ENCODE measurements at regions not wholly inside any gene's neighbourhood (a gene's known extent, or its start where the extent isn't known, plus 50 kb on each side); places are given as distances from the start of the nearest gene placed in this dataset.

- no peak for DNase-seq
Measured at GRCh38 chr7:98565103-98565502, 52.0 kb upstream of the NPTX2 start.

GRCh38 chr7:98562871-98563495 lies 54.1 kb upstream of the NPTX2 start:
- no peak for DNase-seq

DNA sequence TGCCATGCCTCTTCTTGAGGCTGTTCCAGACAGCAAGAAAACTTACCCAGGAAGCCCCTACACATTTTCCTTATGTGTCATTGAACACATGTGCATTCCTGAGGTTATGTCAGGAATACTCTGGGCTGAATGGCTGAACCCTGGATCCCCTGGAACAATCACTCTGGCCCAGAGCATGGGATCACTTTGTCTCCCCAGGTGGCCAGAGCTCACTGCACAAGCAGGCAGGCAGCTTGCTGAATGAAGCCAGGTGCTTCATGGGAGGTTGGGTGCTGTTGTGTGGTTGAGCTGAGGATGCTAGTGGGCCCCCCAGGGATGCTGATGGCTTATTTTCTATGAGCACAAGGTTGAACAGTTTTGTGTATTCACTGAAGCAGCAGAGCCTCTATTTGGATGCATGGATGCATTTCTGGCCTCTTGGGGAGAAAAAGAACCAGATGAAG lies 54.7 kb upstream of the NPTX2 start:
- DNase-seq: no peak

DNA sequence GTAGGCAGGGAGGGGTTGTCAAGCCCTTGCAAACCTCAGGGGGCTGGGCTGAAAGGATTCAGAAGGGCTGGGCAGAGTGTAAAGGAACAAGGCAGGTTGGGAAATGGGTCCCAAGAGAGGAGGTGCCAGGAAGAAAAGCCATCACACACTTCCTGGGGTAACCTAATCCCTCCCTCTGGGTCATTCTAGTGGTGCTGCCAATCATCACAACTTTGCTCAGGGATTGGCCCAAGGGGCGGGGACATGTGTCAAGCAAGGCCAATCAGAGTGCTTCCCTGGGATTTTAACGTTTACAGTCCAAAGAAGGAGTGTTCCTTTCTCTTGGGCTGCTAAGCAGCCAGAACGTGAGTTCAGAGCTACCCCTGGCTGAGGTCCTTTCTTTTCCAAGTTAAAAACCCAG lies 57.1 kb upstream of the NPTX2 start:
- no peak for DNase-seq

- no peak for DNase-seq
Measured at GRCh38 chr7:98559219-98559618, 57.9 kb upstream of the NPTX2 start.

- DNase-seq: no peak
Measured at GRCh38 chr7:98557538-98558031, 59.5 kb upstream of the NPTX2 start.

DNA sequence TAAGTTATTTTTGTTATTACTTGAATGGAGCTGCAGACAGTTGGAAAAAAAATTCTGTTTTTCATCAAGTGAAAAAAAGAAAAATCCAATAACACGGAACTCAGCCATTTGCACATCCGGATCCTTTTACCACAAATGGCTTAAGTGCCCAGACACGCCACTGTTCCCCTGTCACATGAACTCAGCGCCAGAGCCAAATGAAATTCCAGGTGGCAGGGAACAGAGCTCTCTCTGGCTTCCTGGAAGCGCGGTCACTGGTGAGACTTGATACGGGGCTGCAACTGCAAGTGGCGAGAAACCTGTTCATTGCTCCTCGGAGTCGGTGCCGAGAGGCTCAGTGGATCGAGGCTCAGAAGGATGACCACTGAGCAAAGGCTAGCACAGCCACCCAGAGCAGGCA lies 60.8 kb upstream of the NPTX2 start:
- DNase-seq: no peak

GRCh38 chr7:98555403-98555802 lies 61.7 kb upstream of the NPTX2 start:
- DNase-seq: no peak

- no peak for DNase-seq
Measured at GRCh38 chr7:98553666-98554065, 63.4 kb upstream of the NPTX2 start.

- no peak for DNase-seq
Measured at GRCh38 chr7:98551611-98552273, 65.3 kb upstream of the NPTX2 start.

DNA sequence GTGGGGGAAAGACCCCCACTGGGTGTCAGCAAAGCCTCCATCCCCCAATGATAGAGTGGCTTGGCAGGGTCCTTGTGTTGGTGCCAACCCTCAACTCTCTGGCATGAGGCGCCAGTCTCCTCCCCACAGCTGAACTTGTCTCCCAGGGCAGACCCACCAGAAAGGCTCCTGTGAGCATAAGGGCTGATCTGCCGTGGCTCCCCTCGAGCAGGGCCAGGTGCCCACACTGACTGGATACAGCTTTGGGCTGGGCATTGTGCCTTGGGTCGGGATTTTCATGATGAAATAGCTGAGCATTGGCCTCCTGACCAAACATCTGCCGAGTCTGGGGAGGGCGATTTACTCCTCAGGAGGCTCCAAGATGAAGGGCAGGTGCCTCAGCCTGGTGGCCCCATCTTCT lies 68.1 kb upstream of the NPTX2 start:
- DNase-seq: no peak

GRCh38 chr7:98548370-98548769 lies 68.7 kb upstream of the NPTX2 start:
- no peak for DNase-seq

DNA sequence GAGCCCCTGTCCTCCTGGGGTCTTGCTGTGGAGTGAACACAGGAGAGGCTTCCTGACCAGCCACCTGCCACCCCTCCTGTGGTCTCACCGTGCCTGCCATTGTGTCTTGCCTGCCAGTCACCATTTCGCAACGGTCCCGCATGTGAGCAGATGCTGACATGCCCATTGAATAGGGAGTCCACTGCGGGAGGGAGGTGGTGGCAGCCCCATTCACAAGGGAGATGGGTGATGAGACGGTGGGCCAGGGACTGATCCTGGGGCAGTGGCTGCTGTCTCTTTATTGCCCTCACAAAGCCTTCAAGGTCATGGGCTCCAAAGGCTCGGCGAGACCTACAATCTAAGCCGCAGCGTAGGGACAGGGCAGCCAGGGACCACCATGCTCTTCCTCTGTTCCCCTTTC lies 76.0 kb upstream of the NPTX2 start:
- no peak for DNase-seq

- DNase-seq: no peak
Measured at GRCh38 chr7:98539865-98540264, 77.2 kb upstream of the NPTX2 start.

DNA sequence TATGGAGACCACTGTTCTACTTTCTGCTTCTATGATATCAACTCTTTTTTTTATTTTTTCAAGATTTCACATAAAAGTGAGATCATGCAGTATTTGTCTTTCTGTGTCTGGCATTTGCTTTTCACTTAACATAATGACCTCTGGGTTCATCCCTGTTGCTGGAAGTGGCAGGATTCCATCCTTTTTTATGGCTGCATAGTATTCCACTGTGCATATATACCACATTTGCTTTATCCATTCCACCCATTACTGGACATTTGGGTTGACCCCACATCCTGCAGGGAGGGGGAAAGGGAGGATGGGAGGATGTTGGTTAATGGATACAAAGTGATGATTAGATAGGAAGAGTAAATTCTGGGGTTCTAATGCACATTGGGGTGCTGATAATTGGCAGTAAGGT lies 80.3 kb upstream of the NPTX2 start:
- no peak for DNase-seq

DNA sequence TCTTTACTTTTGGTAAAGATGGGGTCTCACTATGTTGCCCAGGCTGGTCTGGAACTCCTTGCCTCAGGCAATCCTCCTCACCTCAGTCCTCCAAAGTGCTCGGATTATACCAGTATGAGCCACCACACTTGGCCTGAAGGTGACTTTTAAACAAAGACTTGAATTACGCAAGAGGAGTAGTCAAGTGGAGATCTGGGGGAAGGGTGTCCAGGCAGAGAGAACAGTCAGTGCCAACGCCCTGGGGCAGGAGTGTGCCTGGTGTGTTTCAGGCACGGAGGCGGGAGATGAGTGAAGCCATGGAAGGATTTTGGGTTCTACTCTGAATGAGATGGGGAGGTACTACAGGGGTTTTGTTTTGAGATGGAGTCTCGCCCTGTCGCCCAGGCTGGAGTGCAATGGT lies 82.6 kb upstream of the NPTX2 start:
- no peak for DNase-seq

DNA sequence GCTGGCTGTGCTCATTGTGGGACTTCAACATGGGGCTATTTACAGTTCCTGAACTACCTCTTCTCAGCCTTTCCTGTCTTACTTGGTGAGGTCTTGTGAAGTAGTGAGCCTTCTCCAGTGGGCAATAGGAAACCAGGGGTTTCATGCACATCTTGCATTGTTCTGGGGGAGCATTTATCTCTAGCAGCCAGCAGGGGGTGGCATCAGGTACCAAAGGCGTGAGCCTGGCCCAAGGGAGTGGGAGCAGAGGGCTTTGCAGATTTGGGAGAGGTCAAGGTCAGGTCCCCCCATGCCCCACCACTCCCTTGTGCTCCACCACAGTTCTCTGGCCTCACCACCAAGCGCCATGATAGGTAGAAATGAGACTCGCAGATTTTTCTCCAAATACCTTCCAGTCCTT lies 85.4 kb upstream of the NPTX2 start:
- DNase-seq: no peak

DNA sequence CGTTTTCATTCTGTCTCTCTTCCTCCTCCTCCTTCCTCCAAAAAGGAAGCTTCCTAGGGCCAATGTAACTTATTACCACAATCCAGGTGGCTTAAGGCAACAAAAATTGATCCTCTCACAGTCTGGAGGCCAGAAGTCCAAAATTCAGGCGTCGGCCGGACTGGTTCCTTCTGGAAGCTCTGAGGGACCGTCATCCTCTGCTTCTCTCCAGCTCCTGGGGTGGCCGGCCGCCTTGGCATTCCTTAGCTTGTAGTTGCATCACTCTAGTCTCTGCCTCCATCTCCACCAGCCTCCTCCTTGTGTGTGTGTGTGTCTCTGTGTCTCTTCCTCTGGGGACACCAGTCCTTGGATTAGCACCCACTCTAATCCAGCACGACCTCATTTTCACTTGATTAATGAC lies 89.0 kb upstream of the NPTX2 start:
- no peak for DNase-seq

GRCh38 chr7:98526059-98526458 lies 91.0 kb upstream of the NPTX2 start:
- DNase-seq: no peak

DNA sequence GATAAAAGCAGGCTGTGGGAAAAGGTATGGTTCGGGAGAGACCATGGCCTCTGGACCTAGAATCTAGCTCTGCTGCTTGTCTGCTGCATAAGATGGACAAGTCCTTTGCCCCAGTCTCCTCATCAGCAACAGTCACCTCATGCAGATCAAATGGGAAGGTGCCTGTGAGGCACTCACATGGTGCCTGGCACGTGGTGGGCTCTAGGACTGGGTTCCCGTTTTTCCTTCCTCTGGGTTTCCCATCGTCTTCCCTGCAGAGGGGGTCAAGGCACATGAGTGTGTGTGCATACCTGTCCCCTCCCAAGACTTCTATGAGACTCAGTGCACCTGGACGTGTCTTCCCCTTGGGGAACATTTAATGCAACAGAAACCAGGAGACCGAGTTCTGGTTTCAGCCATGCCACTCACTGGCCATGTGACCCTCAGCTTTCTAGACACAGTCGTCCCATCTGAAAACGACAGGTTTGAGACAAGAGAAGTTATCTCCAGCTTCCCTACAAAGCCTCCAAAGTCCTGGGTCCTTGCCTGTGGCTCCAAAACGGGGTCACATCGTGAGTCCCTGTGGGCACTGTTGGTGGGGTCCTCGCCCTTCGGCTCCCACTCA lies 95.9 kb upstream of the NPTX2 start:
- DNase-seq: no peak

GRCh38 chr7:98520356-98520951 lies 96.6 kb upstream of the NPTX2 start:
- peak; percentile 21 for DNase-seq

- DNase-seq: no peak
Measured at GRCh38 chr7:98518159-98518947, 98.7 kb upstream of the NPTX2 start.

- DNase-seq: no peak
Measured at GRCh38 chr7:98515201-98515600, 101.9 kb upstream of the NPTX2 start.

Measured in activated CD4-positive, alpha-beta T cell treated with anti-CD3 and anti-CD28 coated beads for 48 hours (primary cell).